Neuronal stem cell (in vitro differentiated cells): ENCODE measurements at regions not wholly inside any gene's neighbourhood (a gene's known extent, or its start where the extent isn't known, plus 50 kb on each side); places are given as distances from the start of the nearest gene placed in this dataset.

ENCODE experiments used
- DNase-seq: peaks from one replicate; pipeline ENCODE4 v3.0.0-alpha.2; 2013; ENCODE audit warnings: low spot score
- H2AFZ ChIP-seq: one replicate; pipeline ENCODE4 v1.6.1; 2013; ENCODE audit warnings: mild to moderate bottlenecking, low read length, inconsistent platforms
- H2AK5ac ChIP-seq: 2 replicates; pipeline ENCODE4 v1.6.1; 2013; ENCODE audit warnings: low read depth, mild to moderate bottlenecking, inconsistent platforms, low read length, moderate library complexity, mixed read lengths
- H2BK120ac ChIP-seq: 2 replicates; pipeline ENCODE4 v1.6.1; 2013; ENCODE audit warnings: low read depth, mild to moderate bottlenecking, inconsistent platforms, low read length, moderate library complexity, mixed read lengths
- H2BK12ac ChIP-seq: one replicate; pipeline ENCODE4 v1.6.1; 2013; ENCODE audit warnings: low read length, inconsistent platforms
- H2BK15ac ChIP-seq: 2 replicates; pipeline ENCODE4 v1.6.1; 2013; ENCODE audit warnings: mild to moderate bottlenecking, low read length, inconsistent platforms, mixed read lengths
- H2BK5ac ChIP-seq: one replicate; pipeline ENCODE4 v1.6.1; 2013; ENCODE audit warnings: inconsistent platforms, mild to moderate bottlenecking, low read length, moderate library complexity
- H3K14ac ChIP-seq: one replicate; pipeline ENCODE4 v1.6.1; 2013; ENCODE audit warnings: low read length, inconsistent platforms
- H3K18ac ChIP-seq: 2 replicates; pipeline ENCODE4 v1.6.1; 2013; ENCODE audit warnings: low read length, inconsistent platforms
- H3K23ac ChIP-seq: 2 replicates; pipeline ENCODE4 v1.6.1; 2013; ENCODE audit warnings: low read depth, mild to moderate bottlenecking, mixed read lengths, low read length, inconsistent platforms; ENCODE audit not compliant: poor library complexity
- H3K27ac ChIP-seq: replicated peaks from 3 replicates; pipeline ENCODE4 v1.5.1; 2013; ENCODE audit warnings: low read length, inconsistent platforms
- H3K27me3 ChIP-seq, 3 experiments: 2 replicates each; pipeline ENCODE4 v1.6.1; 2013; ENCODE audit warnings: low read length in 3 of 3, mild to moderate bottlenecking in 2 of 3, inconsistent platforms in 1 of 3, low read depth in 1 of 3, mixed read lengths in 1 of 3, moderate library complexity in 1 of 3; ENCODE audit not compliant: control insufficient read depth in 3 of 3, insufficient read depth in 3 of 3
- H3K36me3 ChIP-seq, 2 donors: replicated peaks in 1 of 2; 2 replicates each; pipeline ENCODE4 v1.6.1; 2013; ENCODE audit warnings: low read length in 2 of 2; ENCODE audit not compliant: control insufficient read depth in 2 of 2, insufficient read depth in 2 of 2
- H3K4ac ChIP-seq: 2 replicates; pipeline ENCODE4 v1.6.1; 2013; ENCODE audit warnings: inconsistent platforms, mild to moderate bottlenecking, low read length, moderate library complexity
- H3K4me1 ChIP-seq, 2 donors: 1 replicate in 1 of 2; 2 replicates in 1 of 2; pipeline ENCODE4 v1.6.1; 2013; ENCODE audit warnings: low read length in 2 of 2, low read depth in 1 of 2; ENCODE audit not compliant: control insufficient read depth in 2 of 2, insufficient read depth in 1 of 2
- H3K4me2 ChIP-seq: one replicate; pipeline ENCODE4 v1.6.1; 2013; ENCODE audit warnings: mild to moderate bottlenecking, low read length, inconsistent platforms; ENCODE audit not compliant: insufficient read depth, poor library complexity, severe bottlenecking
- H3K4me3 ChIP-seq, 2 donors: 2 replicates each; pipeline ENCODE4 v1.5.1; 2013; ENCODE audit warnings: low read length in 2 of 2, mild to moderate bottlenecking in 2 of 2, inconsistent platforms in 1 of 2, moderate library complexity in 1 of 2
- H3K79me1 ChIP-seq: one replicate; pipeline ENCODE4 v1.6.1; 2013; ENCODE audit warnings: low read depth, mild to moderate bottlenecking, inconsistent platforms, low read length, moderate library complexity
- H3K9ac ChIP-seq: one replicate; pipeline ENCODE4 v1.6.1; 2013; ENCODE audit warnings: mild to moderate bottlenecking, low read depth, low read length, inconsistent platforms; ENCODE audit not compliant: poor library complexity
- H3K9me3 ChIP-seq, 2 donors: replicated peaks in 1 of 2; 2 replicates each; pipeline versions ENCODE3 to v1.6.1; 2013; ENCODE audit warnings: low read length in 2 of 2, mild to moderate bottlenecking in 2 of 2, inconsistent platforms in 1 of 2, low read depth in 1 of 2, mixed read lengths in 1 of 2, moderate library complexity in 1 of 2; ENCODE audit not compliant: control insufficient read depth in 2 of 2, insufficient read depth in 1 of 2
- H4K8ac ChIP-seq: one replicate; pipeline ENCODE4 v1.6.1; 2013; ENCODE audit warnings: low read depth, mild to moderate bottlenecking, inconsistent platforms, low read length, moderate library complexity
- H4K91ac ChIP-seq: one replicate; pipeline ENCODE4 v1.6.1; 2013; ENCODE audit warnings: low read length, low read depth, mild to moderate bottlenecking, inconsistent platforms; ENCODE audit not compliant: poor library complexity
- WGBS, 2 donors: extraction: QIAGEN DNeasy Blood & Tissue Kit; methylation state at CpG; one replicate each; pipeline ENCODE4 v1.1.7; 2013; ENCODE audit warnings: missing lambda C conversion rate in 2 of 2, mixed read lengths in 1 of 2; ENCODE audit not compliant: insufficient read length in 2 of 2, insufficient replicate concordance in 1 of 2; ENCODE audit errors: extremely low coverage in 2 of 2; 5-methylcytosine and 5-hydroxymethylcytosine counted together

GRCh38 chr4:167930166-167930565 lies 162.2 kb upstream of the ANXA10 start:
- Histone ChIP-seq H2BK120ac (no peak overlapping the region), H3K4ac (no peak overlapping the region), H3K79me1 (no peaks in the 10 kb centered on the region), H2BK15ac (no peak overlapping the region), H2AK5ac (no peak overlapping the region), H3K4me2 (no peak overlapping the region), H3K36me3 (no peaks in the 10 kb centered on the region), H4K8ac (no peak overlapping the region), H3K9ac (no peak overlapping the region), H3K4me3 (no peak overlapping the region), H3K27ac (peak overlapping the region; percentile 17), H3K4me1 (peaks cover 0 to 10% of the 10 kb centered on the region in 2 donors), H4K91ac (no peak overlapping the region), H3K27me3 (no peaks in the 10 kb centered on the region), H3K14ac (no peak overlapping the region), H3K23ac (no peak overlapping the region), H3K9me3 (no peaks in the 10 kb centered on the region), H2BK5ac (no peak overlapping the region), H2AFZ (peak overlapping the region; percentile 7), H2BK12ac (no peak overlapping the region), H3K18ac (peak overlapping the region; percentile 8)
- peak; percentile 12 for DNase-seq
- WGBS, 2 donors, result no CpG with 5 or more reads among the region's 1 CpG

DNA sequence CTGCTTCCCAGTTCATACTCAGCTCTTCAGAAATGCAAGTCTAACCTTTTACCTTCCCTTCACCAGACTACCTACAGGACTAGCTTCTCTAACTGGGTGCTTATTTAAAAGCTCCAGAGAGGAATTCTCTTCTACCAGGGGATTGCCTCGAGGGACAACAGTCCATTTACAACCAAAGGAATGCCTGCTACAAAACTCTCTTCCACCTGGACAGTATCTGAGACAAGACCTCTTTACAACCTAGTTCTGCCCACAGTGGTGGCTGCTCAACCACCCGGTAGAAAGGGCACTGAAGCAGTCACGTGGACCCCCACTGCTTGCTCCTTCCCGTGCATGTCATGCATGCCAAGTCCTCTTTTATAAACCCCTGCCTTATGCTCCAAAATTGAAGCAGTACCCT lies 158.1 kb upstream of the ANXA10 start:
- Histone ChIP-seq H3K27me3 (no peaks in the 10 kb centered on the region), H3K9me3 (no peaks in the 10 kb centered on the region), H3K79me1 (no peaks in the 10 kb centered on the region), H2BK5ac (no peak overlapping the region), H3K4ac (no peak overlapping the region), H3K14ac (no peak overlapping the region), H4K8ac (no peak overlapping the region), H3K18ac (no peak overlapping the region), H2BK120ac (no peak overlapping the region), H3K4me2 (no peak overlapping the region), H2BK12ac (no peak overlapping the region), H3K4me3 (no peak overlapping the region), H3K36me3 (no peaks in the 10 kb centered on the region), H2BK15ac (no peak overlapping the region), H3K4me1 (peaks cover 0 to 7% of the 10 kb centered on the region in 2 donors), H3K23ac (no peak overlapping the region), H2AK5ac (no peak overlapping the region), H2AFZ (no peak overlapping the region), H4K91ac (no peak overlapping the region), H3K9ac (no peak overlapping the region), H3K27ac (no peak overlapping the region)
- no CpG with 5 or more reads among the region's 4 CpGs for WGBS, 2 donors
- no peak for DNase-seq

- Histone ChIP-seq H3K27me3 (no peaks in the 10 kb centered on the region), H3K4me3 (no peak overlapping the region), H3K14ac (no peak overlapping the region), H3K36me3 (no peaks in the 10 kb centered on the region), H4K8ac (no peak overlapping the region), H3K79me1 (no peaks in the 10 kb centered on the region), H2BK12ac (no peak overlapping the region), H3K27ac (no peak overlapping the region), H2AFZ (no peak overlapping the region), H4K91ac (no peak overlapping the region), H2BK120ac (no peak overlapping the region), H2AK5ac (no peak overlapping the region), H3K23ac (no peak overlapping the region), H3K9ac (no peak overlapping the region), H3K4me1 (peaks cover 0 to 3% of the 10 kb centered on the region in 2 donors), H2BK5ac (no peak overlapping the region), H2BK15ac (no peak overlapping the region), H3K9me3 (no peaks in the 10 kb centered on the region), H3K4me2 (no peak overlapping the region), H3K4ac (no peak overlapping the region), H3K18ac (no peak overlapping the region)
- no CpG with 5 or more reads among the region's 10 CpGs for WGBS, 2 donors
- DNase-seq, result no peak
These were observed 152.3 kb upstream of the ANXA10 start for GRCh38 chr4:167939863-167940616.

DNA sequence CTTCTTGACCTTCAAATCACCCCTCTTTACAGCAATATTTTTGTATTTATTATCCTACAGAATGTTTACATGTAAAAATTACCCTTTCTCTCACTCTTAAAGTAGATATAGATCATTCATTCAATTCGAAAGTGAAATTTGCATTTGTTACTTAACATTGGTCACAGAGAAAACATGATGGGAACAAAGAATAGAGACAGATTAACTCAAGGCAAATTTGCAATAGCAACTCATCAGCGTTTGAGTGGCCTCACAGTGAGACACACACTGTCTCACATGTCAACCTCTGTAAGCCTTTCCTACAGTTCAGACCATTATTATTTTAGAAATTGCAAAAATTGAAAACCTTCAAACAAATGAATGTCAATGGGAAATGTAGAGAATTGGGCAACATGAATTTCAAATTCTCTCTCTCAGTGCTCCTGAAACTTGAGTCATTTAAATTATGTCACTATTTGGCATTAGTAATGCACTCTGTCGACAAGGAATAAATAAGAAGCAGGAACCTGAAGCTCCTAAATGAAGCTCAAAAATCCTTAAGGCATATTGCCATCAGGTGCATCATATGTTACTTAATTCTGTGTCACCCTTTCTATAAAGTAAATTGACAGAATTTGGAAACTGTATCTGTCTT lies 148.3 kb upstream of the ANXA10 start:
- no peak overlapping the region for H3K18ac ChIP-seq
- H3K27ac ChIP-seq, result no peak overlapping the region
- H2AK5ac ChIP-seq, result no peak overlapping the region
- peaks cover 3% of the 10 kb centered on the region in 2 donors for H3K4me1 ChIP-seq
- no peak overlapping the region for H3K4ac ChIP-seq
- WGBS, 2 donors, result no CpG with 5 or more reads among the region's 3 CpGs
- H4K8ac ChIP-seq, result no peak overlapping the region
- H2BK120ac ChIP-seq, result no peak overlapping the region
- H3K14ac ChIP-seq, result no peak overlapping the region
- no peak overlapping the region for H3K4me2 ChIP-seq
- no peaks in the 10 kb centered on the region for H3K27me3 ChIP-seq
- no peaks in the 10 kb centered on the region for H3K9me3 ChIP-seq
- H2AFZ ChIP-seq, result no peak overlapping the region
- H3K4me3 ChIP-seq, result no peak overlapping the region
- no peak overlapping the region for H2BK15ac ChIP-seq
- no peak overlapping the region for H3K9ac ChIP-seq
- no peak overlapping the region for H3K23ac ChIP-seq
- H2BK5ac ChIP-seq, result no peak overlapping the region
- no peak for DNase-seq
- no peak overlapping the region for H2BK12ac ChIP-seq
- H4K91ac ChIP-seq, result no peak overlapping the region
- no peaks in the 10 kb centered on the region for H3K36me3 ChIP-seq
- H3K79me1 ChIP-seq, result no peaks in the 10 kb centered on the region
